ENCODE measurements at regions not wholly inside any gene's neighbourhood (a gene's known extent, or its start where the extent isn't known, plus 50 kb on each side); places are given as distances from the start of the nearest gene placed in this dataset.

DNA sequence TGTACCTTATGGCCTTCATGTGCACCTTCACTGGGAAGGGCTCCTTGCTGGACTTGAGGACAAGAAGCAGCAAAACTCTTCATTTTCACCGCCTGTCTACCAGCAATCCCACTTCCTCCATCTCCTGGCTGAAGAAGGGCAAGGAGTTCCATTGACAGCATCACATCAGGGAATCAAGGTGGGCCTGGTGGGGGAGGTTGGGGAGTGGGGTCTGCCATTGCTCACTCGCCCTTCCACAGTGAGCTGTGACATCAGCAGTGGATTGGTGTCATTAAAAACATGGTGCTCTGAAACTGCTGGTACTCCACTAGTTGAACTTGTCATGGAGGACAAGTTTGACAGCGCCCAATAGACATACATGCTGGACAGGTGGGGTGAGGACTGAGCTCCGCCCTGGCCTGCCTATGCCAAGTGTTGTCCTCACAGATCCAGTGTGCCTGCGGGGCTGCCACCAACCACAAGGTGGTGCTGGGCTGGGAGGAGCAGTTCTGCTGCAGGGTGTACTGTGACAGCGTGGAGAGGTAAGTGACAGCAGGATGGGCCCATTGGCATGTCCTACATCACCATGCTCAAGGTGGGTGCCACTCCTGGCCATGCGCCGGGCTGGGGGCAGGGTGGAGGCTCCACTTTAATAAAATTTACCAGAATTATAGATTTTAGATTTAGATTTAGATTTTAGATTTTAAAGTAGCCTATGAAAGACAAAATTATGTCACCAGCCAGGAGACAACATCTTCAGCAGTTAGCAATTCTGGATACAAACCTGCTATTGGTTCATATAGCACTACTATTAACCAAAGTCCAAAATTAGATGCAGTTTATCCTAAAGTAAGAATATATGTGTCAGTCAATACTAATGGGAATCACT, 1729.1 kb downstream of the TP53TG3F start:
- H3K9me3 ChIP-seq (ENCODE audit: control insufficient read depth, insufficient read depth, low read depth, low read length) = no peaks in the 10 kb centered on the region
- H3K27me3 ChIP-seq (ENCODE audit: control insufficient read depth, insufficient read depth, low read length) = no peaks in the 10 kb centered on the region
- DNase-seq (ENCODE audit: low read depth, low spot score) = no peak
- in situ Hi-C loops (cut with HindIII; ENCODE audit: low pct_unique_long_range_greater_than_20kb, low sequenced_read_pairs) = no loop called here
- ATAC-seq = no peak
- ChIA-PET POLR2A (no interaction called here), CTCF (no interaction called here)
- intact Hi-C loops (cut with micrococcal nuclease; ENCODE audit: unreplicated experiment) = no loop called here
- no peak overlapping the region for H3K4me3 ChIP-seq (ENCODE audit: low read depth in 2 of 2, low read length in 2 of 2)
- peak; percentile 12; the same call in 1 of the 2 replicates for TF ChIP-seq CTCF (IDR thresholded peaks at IDR 0.05)
- TF ChIP-seq REST (IDR thresholded peaks at IDR 0.05; ENCODE audit: insufficient read depth in 1 of 2, low read depth in 2 of 2, low read length in 1 of 2) = no peak
- BruUV-seq (replicated peaks) = no TSS peak
- H3K4me1 ChIP-seq (ENCODE audit: control insufficient read depth, insufficient read depth, low read length) = no peaks in the 10 kb centered on the region
- H3K27ac ChIP-seq (ENCODE audit: low read length) = no peak overlapping the region
- H3K36me3 ChIP-seq (ENCODE audit: control insufficient read depth, insufficient read depth, low read length) = no peaks in the 10 kb centered on the region

DNA sequence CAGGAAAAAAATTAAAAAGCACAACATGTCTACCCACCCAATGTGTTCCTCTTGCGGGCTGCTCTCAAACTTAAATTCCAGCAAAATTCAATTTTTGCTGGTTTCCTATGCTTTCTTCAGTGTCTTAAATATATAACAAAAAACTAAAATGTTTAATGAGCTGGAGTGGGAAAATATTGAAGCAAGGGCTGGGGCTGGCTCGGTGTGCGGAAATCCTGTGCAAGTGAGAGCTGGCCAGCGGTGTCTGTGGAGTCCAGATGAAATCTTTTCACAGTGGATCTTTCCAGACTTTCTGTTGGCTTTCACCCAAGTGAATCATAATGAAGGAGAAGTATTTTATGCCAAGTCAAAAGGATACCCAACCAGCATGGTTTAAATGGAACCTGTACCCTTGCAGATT, 1733.6 kb downstream of the TP53TG3F start:
- no peak overlapping the region for H3K27ac ChIP-seq (ENCODE audit: low read length)
- no peaks in the 10 kb centered on the region for H3K9me3 ChIP-seq (ENCODE audit: control insufficient read depth, insufficient read depth, low read depth, low read length)
- ATAC-seq = no peak
- intact Hi-C loops (cut with micrococcal nuclease; ENCODE audit: unreplicated experiment) (no loop called here), in situ Hi-C loops (cut with HindIII; ENCODE audit: low pct_unique_long_range_greater_than_20kb, low sequenced_read_pairs) (no loop called here)
- BruUV-seq (replicated peaks) = no TSS peak
- H3K36me3 ChIP-seq (ENCODE audit: control insufficient read depth, insufficient read depth, low read length) = no peaks in the 10 kb centered on the region
- TF ChIP-seq TCF7L2 (IDR thresholded peaks at IDR 0.05; ENCODE audit: low read depth, low read length) = no peak
- no peak for TF ChIP-seq SIN3A (IDR thresholded peaks at IDR 0.05; ENCODE audit: borderline replicate concordance, insufficient read depth, low read depth, low read length)
- ChIA-PET POLR2A (no interaction called here), CTCF (no interaction called here)
- no peaks in the 10 kb centered on the region for H3K4me1 ChIP-seq (ENCODE audit: control insufficient read depth, insufficient read depth, low read length)
- no peak overlapping the region for H3K4me3 ChIP-seq (ENCODE audit: low read depth in 2 of 2, low read length in 2 of 2)
- H3K27me3 ChIP-seq (ENCODE audit: control insufficient read depth, insufficient read depth, low read length) = no peaks in the 10 kb centered on the region
- no peak for DNase-seq (ENCODE audit: low read depth, low spot score)

DNA sequence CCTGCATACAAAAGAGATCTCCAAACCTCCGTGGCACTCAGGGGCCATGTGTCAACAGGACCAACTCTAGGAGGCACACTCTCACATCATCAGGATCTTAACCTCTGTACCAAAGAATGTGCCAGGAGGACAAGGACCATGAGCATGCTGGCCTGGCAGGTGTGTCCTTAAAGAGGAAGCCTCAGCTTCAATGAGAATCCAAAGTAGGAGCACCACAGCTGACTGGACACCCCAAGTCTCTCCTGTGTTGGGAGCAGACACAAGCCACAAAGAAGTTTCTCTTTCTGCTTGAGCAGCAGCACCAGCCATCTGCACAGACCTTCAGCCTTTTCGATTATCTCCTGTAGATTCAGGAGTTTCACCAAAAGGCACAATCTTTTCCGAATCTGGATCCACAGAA, 1734.5 kb downstream of the TP53TG3F start:
- TF ChIP-seq TCF7L2 (IDR thresholded peaks at IDR 0.05; ENCODE audit: low read depth, low read length) = no peak
- no peak for TF ChIP-seq REST (IDR thresholded peaks at IDR 0.05; ENCODE audit: insufficient read depth in 1 of 2, low read depth in 2 of 2, low read length in 1 of 2)
- TF ChIP-seq CTCF (IDR thresholded peaks at IDR 0.05) = no peak
- TF ChIP-seq SIN3A (IDR thresholded peaks at IDR 0.05; ENCODE audit: borderline replicate concordance, insufficient read depth, low read depth, low read length) = no peak
- TF ChIP-seq POLR2AphosphoS5 (IDR thresholded peaks at IDR 0.05; ENCODE audit: low read depth, low read length) = no peak
- intact Hi-C loops (cut with micrococcal nuclease; ENCODE audit: unreplicated experiment) (no loop called here), in situ Hi-C loops (cut with HindIII; ENCODE audit: low pct_unique_long_range_greater_than_20kb, low sequenced_read_pairs) (no loop called here)
- BruUV-seq (replicated peaks) = no TSS peak
- DNase-seq (ENCODE audit: low read depth, low spot score) (no peak), ATAC-seq (no peak)
- Histone ChIP-seq H3K27ac (ENCODE audit: low read length) (no peak overlapping the region), H3K36me3 (ENCODE audit: control insufficient read depth, insufficient read depth, low read length) (no peaks in the 10 kb centered on the region), H3K27me3 (ENCODE audit: control insufficient read depth, insufficient read depth, low read length) (no peaks in the 10 kb centered on the region), H3K9me3 (ENCODE audit: control insufficient read depth, insufficient read depth, low read depth, low read length) (no peaks in the 10 kb centered on the region), H3K4me3 (ENCODE audit: low read depth in 2 of 2, low read length in 2 of 2) (no peak overlapping the region), H3K4me1 (ENCODE audit: control insufficient read depth, insufficient read depth, low read length) (no peaks in the 10 kb centered on the region)
- CTCF ChIA-PET = no interaction called here
- POLR2A ChIA-PET = no interaction called here

Measured in Panc1 (cell line).